ENCODE measurements at regions not wholly inside any gene's neighbourhood (a gene's known extent, or its start where the extent isn't known, plus 50 kb on each side); places are given as distances from the start of the nearest gene placed in this dataset.

DNA sequence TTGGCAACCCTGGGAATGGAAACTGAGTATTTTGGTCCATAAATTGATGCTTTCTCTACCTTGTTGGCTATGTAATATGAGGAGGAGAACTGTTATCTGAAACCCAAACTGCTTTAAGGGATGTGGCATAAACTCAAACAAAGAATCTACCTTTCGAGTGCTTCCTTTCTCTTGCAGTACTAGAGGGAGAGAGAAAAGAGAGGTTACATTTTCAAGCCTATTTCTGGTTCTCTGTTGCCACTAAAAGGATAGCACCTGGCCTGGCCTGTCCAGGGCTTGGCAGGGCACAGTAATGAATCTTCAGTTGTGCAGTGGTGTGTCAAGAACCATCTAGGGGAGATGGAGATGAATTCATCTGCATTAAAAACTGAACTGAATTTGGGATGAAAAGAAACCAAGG lies 308.6 kb downstream of the PTTG2 start:
- Histone ChIP-seq H3K27me3 (ENCODE audit: control insufficient read depth in 2 of 2, insufficient read depth in 2 of 2, low read length in 2 of 2) (no peaks in the 10 kb centered on the region), H3K4me1 (replicated peaks in 1 of 2; ENCODE audit: control insufficient read depth in 2 of 2, insufficient read depth in 2 of 2, low read length in 2 of 2) (peaks cover 0 to 7% of the 10 kb centered on the region in 2 experiments; a peak in 3 of 5 replicates), H3K36me3 (ENCODE audit: control insufficient read depth, insufficient read depth, low read length) (no peaks in the 10 kb centered on the region), H3K9me3 (replicated peaks; ENCODE audit: control insufficient read depth, insufficient read depth, low read depth, low read length) (no peaks in the 10 kb centered on the region), H3K9me1 (ENCODE audit: control insufficient read depth, insufficient read depth, low read length) (no peaks in the 10 kb centered on the region), H3K9ac (ENCODE audit: insufficient read depth in 1 of 2, low read depth in 2 of 2, low read length in 2 of 2) (no peak overlapping the region), H3K4me3 (no peak overlapping the region), H2AFZ (ENCODE audit: low read depth, low read length) (peak overlapping the region; percentile 60; the same call in 1 of the 2 replicates), H3K27ac (ENCODE audit: extremely low read depth, low read depth, low read length) (no peak overlapping the region), H3K79me2 (ENCODE audit: control insufficient read depth, insufficient read depth, low read length) (no peaks in the 10 kb centered on the region), H4K20me1 (replicated peaks; ENCODE audit: control insufficient read depth, insufficient read depth, low read length) (no peaks in the 10 kb centered on the region), H3K4me2 (ENCODE audit: insufficient read depth, low read length) (no peak overlapping the region)
- ChIA-PET POLR2A (interaction anchor here (0.7 kb wide), 1 partner anchor 102 kb away, joined by 3 read pairs; no protein-coding TSS in a partner anchor), CTCF (ENCODE audit: low intra/inter-chr PET ratio) (no interaction called here)
- FAIRE-seq (no peak), ATAC-seq (no peak), DNase-seq (ENCODE audit: extremely low read depth in 1 of 4, low spot score in 3 of 4) (no peak)
- intact Hi-C loops (cut with micrococcal nuclease), result no loop called here
- no TSS peak for BruUV-seq (replicated peaks)
- in situ Hi-C loops (cut with MboI), result no loop called here
- WGBS (ENCODE audit: insufficient coverage, low coverage, missing lambda C conversion rate), result 25% methylated on average over 1 of the region's 1 CpG
- TF ChIP-seq, protein P1, sequence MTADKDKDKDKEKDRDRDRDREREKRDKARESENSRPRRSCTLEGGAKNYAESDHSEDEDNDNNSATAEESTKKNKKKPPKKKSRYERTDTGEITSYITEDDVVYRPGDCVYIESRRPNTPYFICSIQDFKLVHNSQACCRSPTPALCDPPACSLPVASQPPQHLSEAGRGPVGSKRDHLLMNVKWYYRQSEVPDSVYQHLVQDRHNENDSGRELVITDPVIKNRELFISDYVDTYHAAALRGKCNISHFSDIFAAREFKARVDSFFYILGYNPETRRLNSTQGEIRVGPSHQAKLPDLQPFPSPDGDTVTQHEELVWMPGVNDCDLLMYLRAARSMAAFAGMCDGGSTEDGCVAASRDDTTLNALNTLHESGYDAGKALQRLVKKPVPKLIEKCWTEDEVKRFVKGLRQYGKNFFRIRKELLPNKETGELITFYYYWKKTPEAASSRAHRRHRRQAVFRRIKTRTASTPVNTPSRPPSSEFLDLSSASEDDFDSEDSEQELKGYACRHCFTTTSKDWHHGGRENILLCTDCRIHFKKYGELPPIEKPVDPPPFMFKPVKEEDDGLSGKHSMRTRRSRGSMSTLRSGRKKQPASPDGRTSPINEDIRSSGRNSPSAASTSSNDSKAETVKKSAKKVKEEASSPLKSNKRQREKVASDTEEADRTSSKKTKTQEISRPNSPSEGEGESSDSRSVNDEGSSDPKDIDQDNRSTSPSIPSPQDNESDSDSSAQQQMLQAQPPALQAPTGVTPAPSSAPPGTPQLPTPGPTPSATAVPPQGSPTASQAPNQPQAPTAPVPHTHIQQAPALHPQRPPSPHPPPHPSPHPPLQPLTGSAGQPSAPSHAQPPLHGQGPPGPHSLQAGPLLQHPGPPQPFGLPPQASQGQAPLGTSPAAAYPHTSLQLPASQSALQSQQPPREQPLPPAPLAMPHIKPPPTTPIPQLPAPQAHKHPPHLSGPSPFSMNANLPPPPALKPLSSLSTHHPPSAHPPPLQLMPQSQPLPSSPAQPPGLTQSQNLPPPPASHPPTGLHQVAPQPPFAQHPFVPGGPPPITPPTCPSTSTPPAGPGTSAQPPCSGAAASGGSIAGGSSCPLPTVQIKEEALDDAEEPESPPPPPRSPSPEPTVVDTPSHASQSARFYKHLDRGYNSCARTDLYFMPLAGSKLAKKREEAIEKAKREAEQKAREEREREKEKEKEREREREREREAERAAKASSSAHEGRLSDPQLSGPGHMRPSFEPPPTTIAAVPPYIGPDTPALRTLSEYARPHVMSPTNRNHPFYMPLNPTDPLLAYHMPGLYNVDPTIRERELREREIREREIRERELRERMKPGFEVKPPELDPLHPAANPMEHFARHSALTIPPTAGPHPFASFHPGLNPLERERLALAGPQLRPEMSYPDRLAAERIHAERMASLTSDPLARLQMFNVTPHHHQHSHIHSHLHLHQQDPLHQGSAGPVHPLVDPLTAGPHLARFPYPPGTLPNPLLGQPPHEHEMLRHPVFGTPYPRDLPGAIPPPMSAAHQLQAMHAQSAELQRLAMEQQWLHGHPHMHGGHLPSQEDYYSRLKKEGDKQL (CRISPR knock-in tag; IDR thresholded peaks at IDR 0.05; ENCODE audit: borderline replicate concordance), result no peak
- no peak for TF ChIP-seq FOXA1 (IDR thresholded peaks at IDR 0.05; ENCODE audit: borderline replicate concordance)
- no peak for TF ChIP-seq NONO (IDR thresholded peaks at IDR 0.05; ENCODE audit: low read depth in 2 of 2, low read length in 1 of 2)
- no peak for TF ChIP-seq ZNF551 (CRISPR knock-in tag; IDR thresholded peaks at IDR 0.05)
- no peak for TF ChIP-seq CREBBP (IDR thresholded peaks at IDR 0.05; ENCODE audit: low read depth, low read length)
- TF ChIP-seq BMI1 (IDR thresholded peaks at IDR 0.05; ENCODE audit: low read length), result no peak
- no peak for TF ChIP-seq PTRF (tag; IDR thresholded peaks at IDR 0.05)
- no peak for TF ChIP-seq SMAD1 (IDR thresholded peaks at IDR 0.05; ENCODE audit: low read depth, low read length, partially characterized antibody)
- TF ChIP-seq RFX5 (IDR thresholded peaks at IDR 0.05; ENCODE audit: low read depth, low read length), result no peak
- TF ChIP-seq KAT7 (CRISPR knock-in tag; IDR thresholded peaks at IDR 0.05; ENCODE audit: borderline replicate concordance), result no peak
- TF ChIP-seq KLF16 (IDR thresholded peaks at IDR 0.05), result no peak
- TF ChIP-seq, protein P2, sequence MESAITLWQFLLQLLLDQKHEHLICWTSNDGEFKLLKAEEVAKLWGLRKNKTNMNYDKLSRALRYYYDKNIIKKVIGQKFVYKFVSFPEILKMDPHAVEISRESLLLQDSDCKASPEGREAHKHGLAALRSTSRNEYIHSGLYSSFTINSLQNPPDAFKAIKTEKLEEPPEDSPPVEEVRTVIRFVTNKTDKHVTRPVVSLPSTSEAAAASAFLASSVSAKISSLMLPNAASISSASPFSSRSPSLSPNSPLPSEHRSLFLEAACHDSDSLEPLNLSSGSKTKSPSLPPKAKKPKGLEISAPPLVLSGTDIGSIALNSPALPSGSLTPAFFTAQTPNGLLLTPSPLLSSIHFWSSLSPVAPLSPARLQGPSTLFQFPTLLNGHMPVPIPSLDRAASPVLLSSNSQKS (CRISPR knock-in tag; IDR thresholded peaks at IDR 0.05), result no peak
- no peak for TF ChIP-seq ILK (tag; IDR thresholded peaks at IDR 0.05; ENCODE audit: borderline replicate concordance, low read depth)
- TF ChIP-seq ZNF586 (CRISPR knock-in tag; conservative IDR thresholded peaks at IDR 0.05), result no peak
- no peak for TF ChIP-seq SRF (CRISPR knock-in tag; IDR thresholded peaks at IDR 0.05)
- TF ChIP-seq, protein P3, sequence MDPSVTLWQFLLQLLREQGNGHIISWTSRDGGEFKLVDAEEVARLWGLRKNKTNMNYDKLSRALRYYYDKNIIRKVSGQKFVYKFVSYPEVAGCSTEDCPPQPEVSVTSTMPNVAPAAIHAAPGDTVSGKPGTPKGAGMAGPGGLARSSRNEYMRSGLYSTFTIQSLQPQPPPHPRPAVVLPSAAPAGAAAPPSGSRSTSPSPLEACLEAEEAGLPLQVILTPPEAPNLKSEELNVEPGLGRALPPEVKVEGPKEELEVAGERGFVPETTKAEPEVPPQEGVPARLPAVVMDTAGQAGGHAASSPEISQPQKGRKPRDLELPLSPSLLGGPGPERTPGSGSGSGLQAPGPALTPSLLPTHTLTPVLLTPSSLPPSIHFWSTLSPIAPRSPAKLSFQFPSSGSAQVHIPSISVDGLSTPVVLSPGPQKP (CRISPR knock-in tag; IDR thresholded peaks at IDR 0.05), result no peak

Measured in K562 (cell line).